Suppressor macrophage (primary cell): ENCODE measurements at regions not wholly inside any gene's neighbourhood (a gene's known extent, or its start where the extent isn't known, plus 50 kb on each side); places are given as distances from the start of the nearest gene placed in this dataset.
A peak's percentile ranks its signal among the peaks of the same experiment; 100 is the strongest.

Experiments
- DNase-seq, 4 experiments: peaks; one replicate each; pipeline ENCODE4 v3.0.0-alpha.2; 2020 to 2022

GRCh38 chr6:131383421-131384411, 189.3 kb upstream of the ARG1 start:
- DNase-seq = no peak

- no peak for DNase-seq
These were observed 185.2 kb upstream of the ARG1 start for GRCh38 chr6:131387562-131388447.

- DNase-seq = no peak
These were observed 182.7 kb upstream of the ARG1 start for GRCh38 chr6:131390322-131390721.

GRCh38 chr6:131391116-131391515, 181.9 kb upstream of the ARG1 start:
- no peak for DNase-seq

- DNase-seq = no peak
These were observed 179.6 kb upstream of the ARG1 start for GRCh38 chr6:131393433-131393832.

- DNase-seq = no peak
These were observed 178.1 kb upstream of the ARG1 start for GRCh38 chr6:131394768-131395432.

GRCh38 chr6:131398176-131398575, 174.8 kb upstream of the ARG1 start:
- no peak for DNase-seq

GRCh38 chr6:131399433-131399832, 173.6 kb upstream of the ARG1 start:
- peak in 1 of 4 experiments; percentile 15 for DNase-seq

GRCh38 chr6:131400054-131400778, 172.8 kb upstream of the ARG1 start:
- DNase-seq = no peak

GRCh38 chr6:131400779-131401496, 172.1 kb upstream of the ARG1 start:
- no peak for DNase-seq

GRCh38 chr6:131408811-131409210, 164.2 kb upstream of the ARG1 start:
- no peak for DNase-seq

- no peak for DNase-seq
These were observed 162.2 kb upstream of the ARG1 start for GRCh38 chr6:131410785-131411184.

GRCh38 chr6:131412960-131413830, 159.8 kb upstream of the ARG1 start:
- DNase-seq = no peak

- no peak for DNase-seq
These were observed 159.2 kb upstream of the ARG1 start for GRCh38 chr6:131413831-131414191.

GRCh38 chr6:131414956-131415355, 158.1 kb upstream of the ARG1 start:
- DNase-seq = no peak

- no peak for DNase-seq
These were observed 154.6 kb upstream of the ARG1 start for GRCh38 chr6:131418441-131418840.

- no peak for DNase-seq
These were observed 153.3 kb upstream of the ARG1 start for GRCh38 chr6:131419702-131420101.

- no peak for DNase-seq
These were observed 149.0 kb upstream of the ARG1 start for GRCh38 chr6:131424016-131424415.

GRCh38 chr6:131424475-131424874, 148.6 kb upstream of the ARG1 start:
- DNase-seq = no peak

GRCh38 chr6:131427434-131428058, 145.5 kb upstream of the ARG1 start:
- no peak for DNase-seq
